B cell (primary cell): ENCODE measurements at regions not wholly inside any gene's neighbourhood (a gene's known extent, or its start where the extent isn't known, plus 50 kb on each side); places are given as distances from the start of the nearest gene placed in this dataset.

Source experiments
- EZH2 ChIP-seq: IDR thresholded peaks from 2 replicates; pipeline ENCODE4 v1.6.1; 2012; ENCODE audit warnings: borderline replicate concordance, low read depth, mild to moderate bottlenecking, moderate library complexity, low read length; ENCODE audit not compliant: insufficient read depth, poor library complexity, severe bottlenecking
- TF ChIP-seq, protein P1 (sequence below): fragments of 200-600 bp; IDR thresholded peaks from one replicate; pipeline ENCODE4 v1.8.0; 2022; ENCODE audit warnings: antibody characterized with exemption, mild to moderate bottlenecking

DNA sequence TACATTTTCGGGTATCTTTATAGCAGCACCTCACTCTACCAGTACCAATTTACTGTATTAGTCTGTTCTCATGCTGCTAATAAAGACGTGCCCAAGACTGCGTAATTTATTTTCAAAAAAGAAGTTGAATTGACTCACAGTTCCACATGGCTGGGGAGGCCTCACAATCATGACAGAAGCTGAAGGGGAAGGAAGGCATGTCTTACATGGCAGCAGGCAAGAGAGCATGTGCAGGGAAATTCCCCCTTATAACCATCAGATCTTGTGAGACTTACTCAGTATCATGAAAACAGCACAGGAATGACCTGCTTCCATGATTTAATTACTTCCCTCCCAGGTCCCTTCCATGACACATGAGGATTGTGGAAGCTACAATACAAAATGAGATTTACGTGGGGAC, 602.6 kb upstream of the DAB2 start:
- TF ChIP-seq, protein P1, sequence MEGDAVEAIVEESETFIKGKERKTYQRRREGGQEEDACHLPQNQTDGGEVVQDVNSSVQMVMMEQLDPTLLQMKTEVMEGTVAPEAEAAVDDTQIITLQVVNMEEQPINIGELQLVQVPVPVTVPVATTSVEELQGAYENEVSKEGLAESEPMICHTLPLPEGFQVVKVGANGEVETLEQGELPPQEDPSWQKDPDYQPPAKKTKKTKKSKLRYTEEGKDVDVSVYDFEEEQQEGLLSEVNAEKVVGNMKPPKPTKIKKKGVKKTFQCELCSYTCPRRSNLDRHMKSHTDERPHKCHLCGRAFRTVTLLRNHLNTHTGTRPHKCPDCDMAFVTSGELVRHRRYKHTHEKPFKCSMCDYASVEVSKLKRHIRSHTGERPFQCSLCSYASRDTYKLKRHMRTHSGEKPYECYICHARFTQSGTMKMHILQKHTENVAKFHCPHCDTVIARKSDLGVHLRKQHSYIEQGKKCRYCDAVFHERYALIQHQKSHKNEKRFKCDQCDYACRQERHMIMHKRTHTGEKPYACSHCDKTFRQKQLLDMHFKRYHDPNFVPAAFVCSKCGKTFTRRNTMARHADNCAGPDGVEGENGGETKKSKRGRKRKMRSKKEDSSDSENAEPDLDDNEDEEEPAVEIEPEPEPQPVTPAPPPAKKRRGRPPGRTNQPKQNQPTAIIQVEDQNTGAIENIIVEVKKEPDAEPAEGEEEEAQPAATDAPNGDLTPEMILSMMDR: no peak
- TF ChIP-seq EZH2: no peak
